Hepatocyte (in vitro differentiated cells): ENCODE measurements at regions not wholly inside any gene's neighbourhood (a gene's known extent, or its start where the extent isn't known, plus 50 kb on each side); places are given as distances from the start of the nearest gene placed in this dataset. TPM values are rescaled to one million over a fixed set of nuclear protein-coding genes. Genes with fewer than 3 reads are reported as not detected.

Experiments
- DNase-seq: peaks from one replicate; pipeline ENCODE4 v3.0.0-alpha.2; 2016; ENCODE audit warnings: low spot score
- H2AFZ ChIP-seq: fragments of 200-600 bp; sonication (generic); 2 replicates; pipeline ENCODE4 v1.6.0; 2016; ENCODE audit warnings: antibody characterized with exemption, mild to moderate bottlenecking
- H3K27ac ChIP-seq: fragments of 200-600 bp; sonication (generic); 2 replicates; pipeline ENCODE4 v1.5.1; 2016; ENCODE audit warnings: mild to moderate bottlenecking
- H3K27me3 ChIP-seq: fragments of 200-600 bp; sonication (generic); 2 replicates; pipeline ENCODE4 v1.6.1; 2016
- H3K36me3 ChIP-seq: fragments of 200-600 bp; sonication (generic); replicated peaks from 2 replicates; pipeline ENCODE4 v1.5.1; 2016; ENCODE audit warnings: low read depth; ENCODE audit not compliant: insufficient read depth
- H3K4me1 ChIP-seq: fragments of 200-600 bp; sonication (generic); 2 replicates; pipeline ENCODE4 v1.5.1; 2016; ENCODE audit warnings: mild to moderate bottlenecking, moderate library complexity; ENCODE audit not compliant: insufficient read depth
- H3K4me2 ChIP-seq: fragments of 200-600 bp; sonication (generic); 2 replicates; pipeline ENCODE4 v1.6.0; 2016
- H3K4me3 ChIP-seq: fragments of 200-600 bp; sonication (generic); 2 replicates; pipeline ENCODE4 v1.5.1; 2016; ENCODE audit warnings: mild to moderate bottlenecking
- H3K79me2 ChIP-seq: fragments of 200-600 bp; sonication (generic); 2 replicates; pipeline ENCODE4 v1.6.0; 2017; ENCODE audit warnings: mild to moderate bottlenecking
- H3K9me2 ChIP-seq: fragments of 200-600 bp; sonication (generic); replicated peaks from 2 replicates; pipeline ENCODE4 v1.6.0; 2017; ENCODE audit warnings: mild to moderate bottlenecking; ENCODE audit not compliant: insufficient read depth
- H3K9me3 ChIP-seq: fragments of 200-600 bp; sonication (generic); 2 replicates; pipeline ENCODE4 v1.5.1; 2016; ENCODE audit warnings: low read depth, mild to moderate bottlenecking
- H4K20me1 ChIP-seq: fragments of 200-600 bp; sonication (generic); 2 replicates; pipeline ENCODE4 v1.6.0; 2016; ENCODE audit warnings: mild to moderate bottlenecking; ENCODE audit not compliant: insufficient read depth, poor library complexity, severe bottlenecking
- CTCF ChIP-seq: fragments of 200-600 bp; sonication (generic); IDR thresholded peaks from 2 replicates; pipeline ENCODE4 v1.5.1; 2016; ENCODE audit warnings: antibody characterized with exemption, mild to moderate bottlenecking; ENCODE audit not compliant: poor library complexity
- EZH2 ChIP-seq: fragments of 200-600 bp; sonication (generic); IDR thresholded peaks from 2 replicates; pipeline ENCODE4 v1.6.1; 2016; ENCODE audit warnings: antibody characterized with exemption, mild to moderate bottlenecking, borderline replicate concordance
- EZH2phosphoT487 ChIP-seq: fragments of 200-600 bp; sonication (generic); IDR thresholded peaks from one replicate; pipeline ENCODE4 v1.6.1; 2018; ENCODE audit warnings: antibody characterized with exemption, mild to moderate bottlenecking, low read depth, moderate library complexity; ENCODE audit not compliant: unreplicated experiment, severe bottlenecking
- WGBS: methylation state at CpG from one replicate; pipeline ENCODE4 v1.1.6; 2016; ENCODE audit warnings: low lambda C conversion rate; ENCODE audit errors: missing lambda C conversion rate; 5-methylcytosine and 5-hydroxymethylcytosine counted together
- small RNA-seq: library from RNA; depleted of rRNA; stranded (forward); fragments of <200 nt; gene quantifications from one replicate; pipeline ENCODE3, GENCODE V24; 2014

GRCh38 chr18:44629406-44629805, 51.3 kb upstream of the SETBP1 start:
- Histone ChIP-seq H3K36me3 (no peaks in the 10 kb centered on the region), H3K79me2 (no peaks in the 10 kb centered on the region), H3K4me2 (no peak overlapping the region), H2AFZ (no peak overlapping the region), H3K9me2 (no peaks in the 10 kb centered on the region), H3K9me3 (no peaks in the 10 kb centered on the region), H3K4me1 (no peaks in the 10 kb centered on the region), H3K4me3 (no peak overlapping the region), H3K27ac (no peak overlapping the region), H3K27me3 (no peaks in the 10 kb centered on the region), H4K20me1 (no peaks in the 10 kb centered on the region)
- DNase-seq: no peak
- 70% methylated on average over 1 of the region's 1 CpG for WGBS
- no peak for TF ChIP-seq EZH2
- TF ChIP-seq CTCF: no peak
- TF ChIP-seq EZH2phosphoT487: no peak

GRCh38 chr18:44630118-44630517, 50.6 kb upstream of the SETBP1 start:
- WGBS: 60% methylated on average over 2 of the region's 2 CpGs
- Histone ChIP-seq H3K4me3 (no peak overlapping the region), H2AFZ (no peak overlapping the region), H3K27ac (no peak overlapping the region), H3K9me3 (no peaks in the 10 kb centered on the region), H3K27me3 (no peaks in the 10 kb centered on the region), H3K4me1 (no peaks in the 10 kb centered on the region), H4K20me1 (no peaks in the 10 kb centered on the region), H3K79me2 (no peaks in the 10 kb centered on the region), H3K4me2 (no peak overlapping the region), H3K36me3 (no peaks in the 10 kb centered on the region), H3K9me2 (no peaks in the 10 kb centered on the region)
- no peak for DNase-seq
- TF ChIP-seq CTCF (no peak), EZH2 (no peak), EZH2phosphoT487 (no peak)

Small RNAs in the stretch of these regions (small RNA-seq; reads per million reads assigned to genes)
- not detected for gene RNA5SP455
